ENCODE measurements at regions not wholly inside any gene's neighbourhood (a gene's known extent, or its start where the extent isn't known, plus 50 kb on each side); places are given as distances from the start of the nearest gene placed in this dataset.

GRCh38 chr10:52696232-52696631 lies 76.4 kb downstream of the MBL2 start:
- dilution Hi-C loops (cut with HindIII; ENCODE audit: low sequenced_read_pairs, unreplicated experiment), result no loop called here
- Histone ChIP-seq H3K23ac (ENCODE audit: low read depth, low read length) (no peak overlapping the region), H3K36me3 (ENCODE audit: control insufficient read depth, insufficient read depth, low read length) (no peaks in the 10 kb centered on the region), H4K8ac (ENCODE audit: low read depth in 2 of 2, low read length in 2 of 2) (no peak overlapping the region), H3K9ac (ENCODE audit: low read depth, low read length) (no peak overlapping the region), H2BK120ac (ENCODE audit: low read depth, low read length) (no peak overlapping the region), H3K56ac (ENCODE audit: extremely low read depth, insufficient read depth, low read length) (no peak overlapping the region), H2AK5ac (ENCODE audit: low read depth, low read length) (no peak overlapping the region), H2BK15ac (ENCODE audit: low read depth, low read length) (no peak overlapping the region), H3K27ac (ENCODE audit: insufficient read depth, low read length) (no peak overlapping the region), H3K27me3 (ENCODE audit: control insufficient read depth, insufficient read depth, low read length) (no peaks in the 10 kb centered on the region; the same call in 1 of the 2 replicates), H3K4me2 (ENCODE audit: low read depth, low read length) (no peak overlapping the region), H4K5ac (ENCODE audit: low read depth, low read length) (no peak overlapping the region), H3K14ac (replicated peaks; ENCODE audit: low read depth, low read length) (no peak overlapping the region), H3K79me1 (ENCODE audit: low read depth in 1 of 2, low read length in 2 of 2) (no peaks in the 10 kb centered on the region), H3K4me1 (ENCODE audit: control insufficient read depth, insufficient read depth, low read length) (no peaks in the 10 kb centered on the region), H3K9me1 (ENCODE audit: insufficient read depth, low read length) (no peaks in the 10 kb centered on the region), H3K4me3 (ENCODE audit: insufficient read depth, low read depth, low read length) (no peak overlapping the region), H2AK9ac (replicated peaks; ENCODE audit: low read depth, low read length, poor library complexity) (no peak overlapping the region), H3K18ac (ENCODE audit: low read depth, low read length) (no peak overlapping the region), H2BK20ac (ENCODE audit: low read depth, low read length) (no peak overlapping the region), H2BK5ac (ENCODE audit: low read depth, low read length, poor library complexity, severe bottlenecking) (no peak overlapping the region), H3K4ac (ENCODE audit: low read depth, low read length) (no peak overlapping the region), H3K9me3 (ENCODE audit: control insufficient read depth, insufficient read depth, low read length) (no peaks in the 10 kb centered on the region), H4K20me1 (ENCODE audit: insufficient read depth, low read length) (no peaks in the 10 kb centered on the region), H2AFZ (replicated peaks; ENCODE audit: low read length, poor library complexity) (no peak overlapping the region), H4K91ac (ENCODE audit: insufficient read depth, low read depth, low read length) (no peak overlapping the region)
- intact Hi-C loops (cut with micrococcal nuclease), result no loop called here
- in situ Hi-C loops (cut with MboI; ENCODE audit: low sequenced_read_pairs), result no loop called here
- ChIA-PET CTCF (no interaction called here), POLR2A (ENCODE audit: unreplicated experiment) (no interaction called here)
- WGBS, 2 experiments (ENCODE audit: extremely low coverage in 2 of 2, insufficient read length in 1 of 2), result no CpG with 5 or more reads among the region's 6 CpGs
- DNase-seq, result no peak
- no peak for TF ChIP-seq CHD1 (IDR thresholded peaks at IDR 0.05; ENCODE audit: low read depth, low read length)
- TF ChIP-seq CTCF (conservative IDR thresholded peaks at IDR 0.05; ENCODE audit: low read depth, low read length), result no peak
- no peak for TF ChIP-seq MXI1 (IDR thresholded peaks at IDR 0.05; ENCODE audit: borderline replicate concordance, low read depth, low read length)
- no peak for TF ChIP-seq BHLHE40 (IDR thresholded peaks at IDR 0.05; ENCODE audit: low read depth, low read length)
- no peak for TF ChIP-seq MAZ (IDR thresholded peaks at IDR 0.05; ENCODE audit: borderline replicate concordance, low read depth, low read length)
- no peak for TF ChIP-seq FOS (IDR thresholded peaks at IDR 0.05; ENCODE audit: low read depth, low read length)
- no peak for TF ChIP-seq RAD21 (IDR thresholded peaks at IDR 0.05; ENCODE audit: low read length)
- TF ChIP-seq RFX5 (IDR thresholded peaks at IDR 0.05; ENCODE audit: low read depth, low read length), result no peak
- no peak for TF ChIP-seq MAFK (IDR thresholded peaks at IDR 0.05; ENCODE audit: low read depth, low read length)
- TF ChIP-seq RCOR1 (IDR thresholded peaks at IDR 0.05; ENCODE audit: insufficient replicate concordance, low read length), result no peak
- no peak for TF ChIP-seq CEBPB (IDR thresholded peaks at IDR 0.05; ENCODE audit: low read depth, low read length)
- TF ChIP-seq NFE2L2 (IDR thresholded peaks at IDR 0.05; ENCODE audit: low read depth, low read length), result no peak
- TF ChIP-seq USF2 (IDR thresholded peaks at IDR 0.05; ENCODE audit: low read depth, low read length), result no peak
- no peak for TF ChIP-seq ELK1 (IDR thresholded peaks at IDR 0.05; ENCODE audit: borderline replicate concordance, low read depth, low read length)
- no peak for TF ChIP-seq POLR2A (IDR thresholded peaks at IDR 0.05; ENCODE audit: low read depth, low read length)
- no TSS peak for BruUV-seq (replicated peaks)
- no peak for ATAC-seq (ENCODE audit: low read depth)

Data from IMR-90 (cell line).